Activated effector memory CD4-positive, alpha-beta T cell treated with anti-CD3 and anti-CD28 coated beads, Interleukin-2, amount 50 U/mL, for 16 hours (primary cell): ENCODE measurements at regions not wholly inside any gene's neighbourhood (a gene's known extent, or its start where the extent isn't known, plus 50 kb on each side); places are given as distances from the start of the nearest gene placed in this dataset.
"Not testable (repeated sequence)": the region's sequence is repeated elsewhere in the genome, so short reads cannot be mapped to it uniquely, and the experiment has no call there.

Source experiments
- DNase-seq: peaks from one replicate; pipeline ENCODE4 v3.0.0-alpha.2; 2020

- no peak for DNase-seq
Measured at GRCh38 chr15:98331676-98332075, 316.7 kb upstream of the IGF1R start.

- no peak for DNase-seq
Measured at GRCh38 chr15:98333251-98333650, 315.1 kb upstream of the IGF1R start.

- no peak for DNase-seq
Measured at GRCh38 chr15:98342911-98343310, 305.4 kb upstream of the IGF1R start.

GRCh38 chr15:98344591-98344990 lies 303.7 kb upstream of the IGF1R start:
- DNase-seq = no peak

GRCh38 chr15:98347001-98347400 lies 301.3 kb upstream of the IGF1R start:
- no peak for DNase-seq

GRCh38 chr15:98347866-98348265 lies 300.5 kb upstream of the IGF1R start:
- no peak for DNase-seq

- DNase-seq = no peak
Measured at GRCh38 chr15:98350276-98350675, 298.1 kb upstream of the IGF1R start.

GRCh38 chr15:98358274-98358673 lies 290.1 kb upstream of the IGF1R start:
- not testable (repeated sequence) for DNase-seq

- DNase-seq = no peak
Measured at GRCh38 chr15:98358971-98359370, 289.4 kb upstream of the IGF1R start.

- DNase-seq = no peak
Measured at GRCh38 chr15:98363416-98363815, 284.9 kb upstream of the IGF1R start.

GRCh38 chr15:98363955-98364354 lies 284.4 kb upstream of the IGF1R start:
- no peak for DNase-seq

GRCh38 chr15:98369081-98369716 lies 279.1 kb upstream of the IGF1R start:
- no peak for DNase-seq

GRCh38 chr15:98375513-98376340 lies 272.6 kb upstream of the IGF1R start:
- no peak for DNase-seq

- no peak for DNase-seq
Measured at GRCh38 chr15:98380721-98381120, 267.6 kb upstream of the IGF1R start.

GRCh38 chr15:98381446-98381845 lies 266.9 kb upstream of the IGF1R start:
- DNase-seq = no peak

- DNase-seq = no peak
Measured at GRCh38 chr15:98382139-98382538, 266.2 kb upstream of the IGF1R start.

- DNase-seq = no peak
Measured at GRCh38 chr15:98383571-98383970, 264.8 kb upstream of the IGF1R start.

GRCh38 chr15:98384328-98385029 lies 263.9 kb upstream of the IGF1R start:
- DNase-seq = no peak

- DNase-seq = no peak
Measured at GRCh38 chr15:98385752-98386381, 262.5 kb upstream of the IGF1R start.

GRCh38 chr15:98386561-98386960 lies 261.8 kb upstream of the IGF1R start:
- no peak for DNase-seq

- no peak for DNase-seq
Measured at GRCh38 chr15:98387866-98388265, 260.5 kb upstream of the IGF1R start.

GRCh38 chr15:98390946-98391530 lies 257.3 kb upstream of the IGF1R start:
- no peak for DNase-seq

- no peak for DNase-seq
Measured at GRCh38 chr15:98391568-98391967, 256.8 kb upstream of the IGF1R start.
